Liver (tissue), 8 donors: ENCODE measurements at regions not wholly inside any gene's neighbourhood (a gene's known extent, or its start where the extent isn't known, plus 50 kb on each side); places are given as distances from the start of the nearest gene placed in this dataset.

Experiments used
- DNase-seq: peaks from one replicate; pipeline ENCODE4 v3.0.0-alpha.2; 2017; ENCODE audit warnings: low spot score
- H3K27ac ChIP-seq, 2 donors: one replicate each; pipeline ENCODE4 v1.7.0; 2013; ENCODE audit warnings: inconsistent platforms in 2 of 2, low read length in 2 of 2, control low read depth in 1 of 2, low read depth in 1 of 2, mild to moderate bottlenecking in 1 of 2
- H3K27me3 ChIP-seq, 4 donors: one replicate each; pipeline versions ENCODE4 v1.6.1 to v1.7.0; 2013; ENCODE audit warnings: low read length in 3 of 4, inconsistent platforms in 1 of 4, mild to moderate bottlenecking in 1 of 4, moderate library complexity in 1 of 4; ENCODE audit not compliant: control insufficient read depth in 4 of 4, insufficient read depth in 4 of 4
- H3K36me3 ChIP-seq, 4 donors: one replicate each; pipeline versions ENCODE4 v1.6.1 to v1.7.0; 2013; ENCODE audit warnings: low read length in 3 of 4, mild to moderate bottlenecking in 3 of 4, low read depth in 1 of 4, moderate library complexity in 1 of 4; ENCODE audit not compliant: control insufficient read depth in 4 of 4, insufficient read depth in 3 of 4
- H3K4me1 ChIP-seq, 4 donors: one replicate each; pipeline versions ENCODE4 v1.6.1 to v1.7.0; 2013; ENCODE audit warnings: low read length in 3 of 4, mild to moderate bottlenecking in 3 of 4, moderate library complexity in 1 of 4; ENCODE audit not compliant: control insufficient read depth in 4 of 4, insufficient read depth in 4 of 4
- H3K4me3 ChIP-seq, 3 donors: one replicate each; pipeline versions ENCODE4 v1.6.1 to v1.7.0; 2013; ENCODE audit warnings: low read length in 3 of 3, control low read depth in 1 of 3, low read depth in 1 of 3, mild to moderate bottlenecking in 1 of 3
- H3K9ac ChIP-seq, 2 donors: one replicate each; pipeline ENCODE4 v1.7.0; 2013; ENCODE audit warnings: low read length in 2 of 2, mild to moderate bottlenecking in 2 of 2, moderate library complexity in 2 of 2, control low read depth in 1 of 2, low read depth in 1 of 2
- H3K9me3 ChIP-seq, 4 donors: one replicate each; pipeline versions ENCODE4 v1.6.1 to v1.7.0; 2013; ENCODE audit warnings: low read length in 3 of 4; ENCODE audit not compliant: control insufficient read depth in 4 of 4
- ATF3 ChIP-seq: IDR thresholded peaks from 2 replicates; pipeline ENCODE4 v1.6.1; 2016; ENCODE audit warnings: antibody characterized with exemption
- CTCF ChIP-seq: fragments of 150-350 bp; IDR thresholded peaks from 2 replicates; pipeline ENCODE4 v1.5.1; 2017; ENCODE audit warnings: improper control_type of control experiment, low read depth, low read length; ENCODE audit not compliant: missing input control
- EGR1 ChIP-seq, 2 donors: IDR thresholded peaks; 2 replicates each; pipeline ENCODE4 v1.6.1; 2016 to 2018; ENCODE audit warnings: antibody characterized with exemption in 2 of 2, low read depth in 2 of 2
- FOXA1 ChIP-seq: IDR thresholded peaks from 2 replicates; pipeline ENCODE4 v1.6.1; 2016; ENCODE audit warnings: antibody characterized with exemption
- FOXA2 ChIP-seq: IDR thresholded peaks from 2 replicates; pipeline ENCODE4 v1.6.1; 2016; ENCODE audit warnings: antibody characterized with exemption
- GABPA ChIP-seq, 2 donors: IDR thresholded peaks in 1 of 2; conservative IDR thresholded peaks in 1 of 2; 2 replicates each; pipeline ENCODE4 v1.6.1; 2016; ENCODE audit warnings: antibody characterized with exemption in 2 of 2, mild to moderate bottlenecking in 1 of 2, moderate library complexity in 1 of 2
- HNF4A ChIP-seq, 2 donors: conservative IDR thresholded peaks; 2 replicates each; pipeline ENCODE4 v1.6.1; 2016; ENCODE audit warnings: antibody characterized with exemption in 2 of 2, mild to moderate bottlenecking in 2 of 2
- JUND ChIP-seq, 2 donors: IDR thresholded peaks; 2 replicates each; pipeline ENCODE4 v1.6.1; 2016; ENCODE audit warnings: antibody characterized with exemption in 2 of 2
- NR2F2 ChIP-seq: IDR thresholded peaks from 2 replicates; pipeline ENCODE4 v1.6.1; 2016; ENCODE audit warnings: antibody characterized with exemption
- RAD21 ChIP-seq, 2 donors: IDR thresholded peaks; 2 replicates each; pipeline ENCODE4 v1.6.1; 2016; ENCODE audit warnings: antibody characterized with exemption in 2 of 2, mild to moderate bottlenecking in 2 of 2
- RXRA ChIP-seq, 2 donors: IDR thresholded peaks; 2 replicates each; pipeline ENCODE4 v1.6.1; 2017 to 2018; ENCODE audit warnings: antibody characterized with exemption in 2 of 2, mild to moderate bottlenecking in 1 of 2
- SP1 ChIP-seq: IDR thresholded peaks from 2 replicates; pipeline ENCODE4 v1.6.1; 2018; ENCODE audit warnings: antibody characterized with exemption, mild to moderate bottlenecking
- TAF1 ChIP-seq: conservative IDR thresholded peaks from 2 replicates; pipeline ENCODE4 v1.6.1; 2016; ENCODE audit warnings: antibody characterized with exemption, mild to moderate bottlenecking
- YY1 ChIP-seq: IDR thresholded peaks from 2 replicates; pipeline ENCODE4 v1.6.1; 2016; ENCODE audit warnings: antibody characterized with exemption, mild to moderate bottlenecking
- WGBS: extraction: QIAGEN DNeasy Blood & Tissue Kit; methylation state at CpG from one replicate; pipeline ENCODE4 v1.1.7; 2013; 5-methylcytosine and 5-hydroxymethylcytosine counted together
- TF ChIP-seq, protein P1 (sequence below): IDR thresholded peaks from 2 replicates; pipeline ENCODE4 v1.6.1; 2016; ENCODE audit warnings: antibody characterized with exemption, mild to moderate bottlenecking
- TF ChIP-seq, protein P2 (sequence below): IDR thresholded peaks from 2 replicates; pipeline ENCODE4 v1.6.1; 2016; ENCODE audit warnings: antibody characterized with exemption
- TF ChIP-seq, protein P3 (sequence below): IDR thresholded peaks from 2 replicates; pipeline ENCODE4 v1.6.1; 2016; ENCODE audit warnings: antibody characterized with exemption
- donor health status: healthy.
- donor health status: healthy.
- donor health status: healthy.
- donor health status: healthy.
- donor health status: healthy.

DNA sequence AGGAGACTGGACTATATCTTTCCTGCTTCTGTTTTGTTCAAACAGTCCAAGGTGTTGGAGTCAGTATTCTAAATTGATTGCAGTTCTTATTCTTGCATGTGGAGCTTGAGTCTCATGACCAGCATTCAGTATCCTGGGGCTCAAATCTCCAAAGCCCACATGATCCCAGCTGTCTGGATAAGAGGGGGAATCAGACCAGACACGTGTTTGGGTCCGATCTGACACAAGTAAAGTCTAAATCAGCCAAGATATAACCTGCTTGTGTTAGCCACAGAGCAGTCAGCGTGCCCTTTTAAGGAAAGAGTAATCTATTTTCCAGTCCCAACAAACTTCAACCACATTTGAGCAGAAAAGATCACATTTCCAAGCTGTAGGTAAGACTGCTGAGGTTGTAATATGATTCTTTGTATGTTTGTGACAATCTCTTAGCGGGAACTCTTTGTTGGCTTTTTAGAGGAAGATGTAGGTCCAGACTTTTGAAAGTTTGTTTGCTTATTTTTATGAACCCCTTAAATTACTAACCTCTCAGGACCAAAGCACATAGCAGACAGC, 334.6 kb downstream of the SLC4A3 start:
- DNase-seq, result no peak
- TF ChIP-seq HNF4A (conservative IDR thresholded peaks at IDR 0.05) (no peak), TAF1 (no peak)

DNA sequence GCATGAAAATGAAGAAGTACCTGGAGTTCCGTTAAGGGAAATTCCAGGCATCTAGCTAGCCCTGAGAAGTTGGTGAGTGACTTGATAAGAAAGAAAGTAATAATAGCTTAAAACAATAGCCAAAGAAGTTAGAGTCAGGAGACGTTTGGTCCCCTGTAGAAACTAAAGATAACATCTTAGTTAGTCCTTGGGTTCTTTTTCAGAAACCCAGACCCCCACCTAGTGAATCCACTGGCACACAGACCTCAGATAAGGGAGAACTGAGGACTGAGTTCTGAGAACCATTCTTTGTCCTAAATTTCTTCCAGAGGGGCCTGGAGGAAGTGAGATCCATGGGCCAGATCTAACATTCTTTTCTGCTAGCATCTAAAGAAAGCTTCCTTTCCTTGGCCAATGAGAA, 335.4 kb downstream of the SLC4A3 start:
- Histone ChIP-seq H3K9ac (no peak overlapping the region), H3K27me3 (peaks cover 0 to 3% (median 0%) of the 10 kb centered on the region in 4 donors), H3K4me3 (no peak overlapping the region), H3K27ac (no peak overlapping the region), H3K9me3 (no peaks in the 10 kb centered on the region), H3K36me3 (no peaks in the 10 kb centered on the region), H3K4me1 (no peaks in the 10 kb centered on the region)
- 40% methylated on average over 2 of the region's 2 CpGs for WGBS
- DNase-seq, result no peak
- TF ChIP-seq EGR1 (IDR thresholded peaks at IDR 0.05; ENCODE audit: low read depth in 2 of 2) (no peak), NR2F2 (no peak), RAD21 (IDR thresholded peaks at IDR 0.05) (no peak), RXRA (IDR thresholded peaks at IDR 0.05) (no peak), SP1 (no peak), CTCF (no peak), FOXA1 (no peak), YY1 (no peak), HNF4A (conservative IDR thresholded peaks at IDR 0.05) (no peak), ATF3 (no peak), GABPA (IDR thresholded peaks at IDR 0.05 in 1 of 2, conservative IDR thresholded peaks at IDR 0.05 in 1 of 2) (no peak), TAF1 (no peak), FOXA2 (no peak), JUND (IDR thresholded peaks at IDR 0.05) (no peak)
- TF ChIP-seq, protein P1, sequence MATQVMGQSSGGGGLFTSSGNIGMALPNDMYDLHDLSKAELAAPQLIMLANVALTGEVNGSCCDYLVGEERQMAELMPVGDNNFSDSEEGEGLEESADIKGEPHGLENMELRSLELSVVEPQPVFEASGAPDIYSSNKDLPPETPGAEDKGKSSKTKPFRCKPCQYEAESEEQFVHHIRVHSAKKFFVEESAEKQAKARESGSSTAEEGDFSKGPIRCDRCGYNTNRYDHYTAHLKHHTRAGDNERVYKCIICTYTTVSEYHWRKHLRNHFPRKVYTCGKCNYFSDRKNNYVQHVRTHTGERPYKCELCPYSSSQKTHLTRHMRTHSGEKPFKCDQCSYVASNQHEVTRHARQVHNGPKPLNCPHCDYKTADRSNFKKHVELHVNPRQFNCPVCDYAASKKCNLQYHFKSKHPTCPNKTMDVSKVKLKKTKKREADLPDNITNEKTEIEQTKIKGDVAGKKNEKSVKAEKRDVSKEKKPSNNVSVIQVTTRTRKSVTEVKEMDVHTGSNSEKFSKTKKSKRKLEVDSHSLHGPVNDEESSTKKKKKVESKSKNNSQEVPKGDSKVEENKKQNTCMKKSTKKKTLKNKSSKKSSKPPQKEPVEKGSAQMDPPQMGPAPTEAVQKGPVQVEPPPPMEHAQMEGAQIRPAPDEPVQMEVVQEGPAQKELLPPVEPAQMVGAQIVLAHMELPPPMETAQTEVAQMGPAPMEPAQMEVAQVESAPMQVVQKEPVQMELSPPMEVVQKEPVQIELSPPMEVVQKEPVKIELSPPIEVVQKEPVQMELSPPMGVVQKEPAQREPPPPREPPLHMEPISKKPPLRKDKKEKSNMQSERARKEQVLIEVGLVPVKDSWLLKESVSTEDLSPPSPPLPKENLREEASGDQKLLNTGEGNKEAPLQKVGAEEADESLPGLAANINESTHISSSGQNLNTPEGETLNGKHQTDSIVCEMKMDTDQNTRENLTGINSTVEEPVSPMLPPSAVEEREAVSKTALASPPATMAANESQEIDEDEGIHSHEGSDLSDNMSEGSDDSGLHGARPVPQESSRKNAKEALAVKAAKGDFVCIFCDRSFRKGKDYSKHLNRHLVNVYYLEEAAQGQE, result no peak
- TF ChIP-seq, protein P2, sequence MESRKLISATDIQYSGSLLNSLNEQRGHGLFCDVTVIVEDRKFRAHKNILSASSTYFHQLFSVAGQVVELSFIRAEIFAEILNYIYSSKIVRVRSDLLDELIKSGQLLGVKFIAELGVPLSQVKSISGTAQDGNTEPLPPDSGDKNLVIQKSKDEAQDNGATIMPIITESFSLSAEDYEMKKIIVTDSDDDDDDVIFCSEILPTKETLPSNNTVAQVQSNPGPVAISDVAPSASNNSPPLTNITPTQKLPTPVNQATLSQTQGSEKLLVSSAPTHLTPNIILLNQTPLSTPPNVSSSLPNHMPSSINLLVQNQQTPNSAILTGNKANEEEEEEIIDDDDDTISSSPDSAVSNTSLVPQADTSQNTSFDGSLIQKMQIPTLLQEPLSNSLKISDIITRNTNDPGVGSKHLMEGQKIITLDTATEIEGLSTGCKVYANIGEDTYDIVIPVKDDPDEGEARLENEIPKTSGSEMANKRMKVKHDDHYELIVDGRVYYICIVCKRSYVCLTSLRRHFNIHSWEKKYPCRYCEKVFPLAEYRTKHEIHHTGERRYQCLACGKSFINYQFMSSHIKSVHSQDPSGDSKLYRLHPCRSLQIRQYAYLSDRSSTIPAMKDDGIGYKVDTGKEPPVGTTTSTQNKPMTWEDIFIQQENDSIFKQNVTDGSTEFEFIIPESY, result no peak
- TF ChIP-seq, protein P3, sequence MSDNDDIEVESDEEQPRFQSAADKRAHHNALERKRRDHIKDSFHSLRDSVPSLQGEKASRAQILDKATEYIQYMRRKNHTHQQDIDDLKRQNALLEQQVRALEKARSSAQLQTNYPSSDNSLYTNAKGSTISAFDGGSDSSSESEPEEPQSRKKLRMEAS, result no peak

More for the DNA sequence above, 334.6 kb downstream of the SLC4A3 start:
- Histone ChIP-seq H3K27ac (no peak overlapping the region), H3K27me3 (peaks cover 0 to 3% (median 0%) of the 10 kb centered on the region in 4 donors), H3K4me3 (no peak overlapping the region), H3K9ac (no peak overlapping the region), H3K36me3 (no peaks in the 10 kb centered on the region), H3K4me1 (no peaks in the 10 kb centered on the region), H3K9me3 (peaks cover 0 to 3% (median 0%) of the 10 kb centered on the region in 4 donors)
- WGBS, result 55% methylated on average over 4 of the region's 4 CpGs
